ENCODE measurements at regions not wholly inside any gene's neighbourhood (a gene's known extent, or its start where the extent isn't known, plus 50 kb on each side); places are given as distances from the start of the nearest gene placed in this dataset.

DNA sequence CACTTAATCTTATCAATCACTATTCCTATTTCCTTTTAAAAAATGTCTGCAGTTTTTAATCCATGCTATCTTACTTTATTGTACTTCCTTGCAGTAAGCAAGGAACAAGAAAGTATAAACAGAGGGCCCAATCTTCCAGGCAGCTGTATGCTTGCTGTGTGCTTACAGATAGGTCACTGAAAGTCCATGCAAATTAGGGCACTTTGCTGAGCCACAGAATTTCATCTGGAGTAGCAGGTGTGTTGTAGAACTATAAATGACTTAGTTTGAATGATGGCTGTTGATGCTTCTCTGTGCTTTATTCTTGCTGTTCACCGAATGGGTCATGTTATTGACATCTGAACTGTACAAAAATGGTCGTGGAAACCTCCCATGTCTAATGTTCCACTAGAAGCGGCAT lies 154.6 kb downstream of the ATOH1 start:
- H3K4me3 ChIP-seq = no peak overlapping the region
- DNase-seq (ENCODE audit: low read depth, low spot score) = no peak
- no peak overlapping the region for H3K27ac ChIP-seq
- TF ChIP-seq FOXP2 (optimal IDR thresholded peaks at IDR 0.05; ENCODE audit: control extremely low read depth, extremely low read length, insufficient read depth) = no peak
- no peaks in the 10 kb centered on the region for H3K9me3 ChIP-seq (ENCODE audit: low read depth, low read length)
- H3K36me3 ChIP-seq (ENCODE audit: insufficient read depth, low read length) = no peaks in the 10 kb centered on the region
- H3K9ac ChIP-seq (ENCODE audit: insufficient read length) = no peak overlapping the region

DNA sequence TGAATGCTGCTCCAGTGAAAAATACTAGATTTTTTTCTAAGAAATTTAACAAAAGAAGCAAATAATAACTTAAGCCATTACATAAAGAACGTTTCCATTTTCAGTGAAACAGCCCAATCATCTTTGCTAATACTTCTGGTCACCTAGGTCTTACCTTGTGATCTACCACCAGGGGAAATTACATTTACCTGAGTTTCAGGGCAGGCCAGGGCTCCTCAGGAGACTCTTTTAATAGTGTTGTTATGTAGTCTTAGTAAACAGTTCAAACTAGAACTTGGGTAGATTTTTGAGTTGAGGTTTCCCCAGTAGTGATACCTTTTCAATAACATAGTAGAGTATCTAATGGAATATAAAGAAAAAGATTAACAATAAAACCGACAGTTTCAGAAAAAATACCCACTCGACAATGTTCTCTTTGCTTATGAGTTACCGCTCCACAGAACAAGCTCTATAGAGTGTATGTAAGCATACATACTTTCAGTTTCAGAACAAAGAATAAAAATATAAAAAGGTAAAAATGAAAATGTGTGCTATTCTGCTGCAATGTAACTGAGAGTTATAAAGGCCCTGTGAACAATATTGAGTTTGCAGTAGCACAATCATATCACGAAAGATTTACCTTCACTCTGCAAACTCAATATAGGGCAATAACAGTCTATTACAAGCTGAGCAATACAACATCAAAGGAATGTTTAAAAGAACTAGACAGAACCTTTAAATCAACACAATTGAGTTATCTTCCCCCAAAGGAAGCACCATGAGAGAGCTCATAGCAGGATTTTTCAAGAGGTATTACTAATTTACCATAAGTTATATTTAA lies 165.8 kb downstream of the ATOH1 start:
- no peaks in the 10 kb centered on the region for H3K9me3 ChIP-seq (ENCODE audit: low read depth, low read length)
- DNase-seq (ENCODE audit: low read depth, low spot score) = no peak
- no peaks in the 10 kb centered on the region for H3K36me3 ChIP-seq (ENCODE audit: insufficient read depth, low read length)
- H3K4me3 ChIP-seq = no peak overlapping the region
- H3K9ac ChIP-seq (ENCODE audit: insufficient read length) = no peak overlapping the region
- H3K27ac ChIP-seq = no peak overlapping the region
- no peak for TF ChIP-seq POLR2AphosphoS5 (IDR thresholded peaks at IDR 0.05; ENCODE audit: borderline replicate concordance, low read depth, low read length)
- TF ChIP-seq EZH2 (IDR thresholded peaks at IDR 0.05) = no peak
- no peak for TF ChIP-seq FOXP2 (optimal IDR thresholded peaks at IDR 0.05; ENCODE audit: control extremely low read depth, extremely low read length, insufficient read depth)

DNA sequence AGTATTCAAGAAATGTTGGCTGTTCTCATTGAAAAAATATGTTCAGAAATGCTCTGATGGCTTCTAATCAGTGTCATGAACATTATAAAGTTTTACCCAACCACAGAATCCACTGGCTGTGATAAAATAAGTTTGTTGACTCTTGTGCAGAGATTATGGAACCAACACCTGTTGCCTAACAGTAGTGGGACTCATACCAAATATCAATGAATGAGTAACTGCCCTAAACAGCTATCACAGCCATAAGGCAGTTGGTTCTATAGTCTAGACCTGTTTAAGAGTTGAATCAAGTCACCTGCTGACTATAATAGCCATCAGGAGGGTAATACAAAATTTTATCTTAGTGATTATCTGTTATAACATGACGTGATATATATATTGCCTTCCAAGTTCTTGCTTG lies 168.3 kb downstream of the ATOH1 start:
- H3K9ac ChIP-seq (ENCODE audit: insufficient read length) = no peak overlapping the region
- no peaks in the 10 kb centered on the region for H3K9me3 ChIP-seq (ENCODE audit: low read depth, low read length)
- no peaks in the 10 kb centered on the region for H3K36me3 ChIP-seq (ENCODE audit: insufficient read depth, low read length)
- TF ChIP-seq FOXP2 (optimal IDR thresholded peaks at IDR 0.05; ENCODE audit: control extremely low read depth, extremely low read length, insufficient read depth) = no peak
- TF ChIP-seq POLR2AphosphoS5 (IDR thresholded peaks at IDR 0.05; ENCODE audit: borderline replicate concordance, low read depth, low read length) = no peak
- TF ChIP-seq EZH2 (IDR thresholded peaks at IDR 0.05) = no peak
- no peak for DNase-seq (ENCODE audit: low read depth, low spot score)
- H3K4me3 ChIP-seq = no peak overlapping the region
- H3K27ac ChIP-seq = no peak overlapping the region

GRCh38 chr4:94000559-94000958 lies 172.0 kb downstream of the ATOH1 start:
- H3K27ac ChIP-seq = no peak overlapping the region
- no peaks in the 10 kb centered on the region for H3K9me3 ChIP-seq (ENCODE audit: low read depth, low read length)
- DNase-seq (ENCODE audit: low read depth, low spot score) = no peak
- TF ChIP-seq FOXP2 (optimal IDR thresholded peaks at IDR 0.05; ENCODE audit: control extremely low read depth, extremely low read length, insufficient read depth) = no peak
- TF ChIP-seq POLR2AphosphoS5 (IDR thresholded peaks at IDR 0.05; ENCODE audit: borderline replicate concordance, low read depth, low read length) = no peak
- TF ChIP-seq EZH2 (IDR thresholded peaks at IDR 0.05) = no peak
- no peak overlapping the region for H3K4me3 ChIP-seq
- H3K9ac ChIP-seq (ENCODE audit: insufficient read length) = no peak overlapping the region
- no peaks in the 10 kb centered on the region for H3K36me3 ChIP-seq (ENCODE audit: insufficient read depth, low read length)

DNA sequence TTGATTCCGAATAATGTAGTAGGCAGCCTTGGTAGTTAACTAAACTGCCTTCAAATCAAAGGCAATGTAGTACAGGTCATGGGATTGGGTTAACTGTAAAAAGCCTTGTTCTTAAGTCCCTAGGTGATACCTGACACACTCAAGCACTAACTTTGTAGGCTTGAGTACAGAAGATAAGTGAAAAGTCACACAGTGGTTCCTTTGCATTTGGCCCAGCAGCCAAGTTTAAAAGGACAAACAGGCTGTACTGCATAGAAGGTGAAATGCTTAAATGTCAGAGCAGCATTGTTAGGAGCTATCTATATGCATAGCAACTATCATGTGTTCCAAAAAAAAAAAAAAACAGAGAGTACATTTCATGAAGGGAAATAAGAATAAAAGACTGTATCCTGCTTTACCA lies 178.4 kb downstream of the ATOH1 start:
- TF ChIP-seq POLR2AphosphoS5 (IDR thresholded peaks at IDR 0.05; ENCODE audit: borderline replicate concordance, low read depth, low read length) (no peak), EZH2 (IDR thresholded peaks at IDR 0.05) (no peak), FOXP2 (optimal IDR thresholded peaks at IDR 0.05; ENCODE audit: control extremely low read depth, extremely low read length, insufficient read depth) (no peak)
- no peaks in the 10 kb centered on the region for H3K9me3 ChIP-seq (ENCODE audit: low read depth, low read length)
- no peak for DNase-seq (ENCODE audit: low read depth, low spot score)
- no peak overlapping the region for H3K27ac ChIP-seq
- H3K36me3 ChIP-seq (ENCODE audit: insufficient read depth, low read length) = no peaks in the 10 kb centered on the region
- no peak overlapping the region for H3K9ac ChIP-seq (ENCODE audit: insufficient read length)
- H3K4me3 ChIP-seq = no peak overlapping the region

GRCh38 chr4:94011190-94011589 lies 182.6 kb downstream of the ATOH1 start:
- TF ChIP-seq EZH2 (IDR thresholded peaks at IDR 0.05) (no peak), FOXP2 (optimal IDR thresholded peaks at IDR 0.05; ENCODE audit: control extremely low read depth, extremely low read length, insufficient read depth) (no peak), POLR2AphosphoS5 (IDR thresholded peaks at IDR 0.05; ENCODE audit: borderline replicate concordance, low read depth, low read length) (no peak)
- Histone ChIP-seq H3K9ac (ENCODE audit: insufficient read length) (no peak overlapping the region), H3K27ac (no peak overlapping the region), H3K4me3 (no peak overlapping the region), H3K36me3 (ENCODE audit: insufficient read depth, low read length) (no peaks in the 10 kb centered on the region), H3K9me3 (ENCODE audit: low read depth, low read length) (no peaks in the 10 kb centered on the region)
- no peak for DNase-seq (ENCODE audit: low read depth, low spot score)

DNA sequence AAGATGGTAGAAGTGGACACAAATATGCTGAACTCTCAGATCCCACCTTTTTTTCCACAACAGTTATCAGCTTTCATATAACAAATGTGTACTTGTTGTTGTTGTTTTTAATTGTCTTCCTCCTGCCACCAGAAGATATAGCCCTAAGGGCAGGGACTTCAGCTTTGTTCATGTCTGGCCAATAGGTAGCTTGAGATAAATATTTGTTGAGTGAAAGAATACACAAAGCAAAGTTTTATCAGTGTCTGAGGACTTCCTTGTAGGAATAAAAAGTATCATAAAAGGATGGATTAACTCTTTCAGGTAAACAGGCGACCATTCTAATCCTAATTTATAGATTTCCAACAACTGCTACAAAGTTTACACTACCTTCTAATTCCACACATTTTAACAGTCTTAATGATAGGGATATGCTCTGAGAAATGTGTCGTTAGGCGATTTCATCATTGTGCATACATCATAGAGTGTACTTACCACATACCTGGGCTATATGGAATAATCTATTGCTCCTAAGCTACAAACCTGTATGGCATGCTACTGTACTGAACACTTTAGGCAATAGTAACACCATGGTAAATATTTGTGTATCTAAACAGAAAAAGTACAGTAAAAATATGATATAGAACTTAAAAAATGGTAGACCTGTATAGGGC lies 186.1 kb downstream of the ATOH1 start:
- no peak overlapping the region for H3K27ac ChIP-seq
- H3K4me3 ChIP-seq = no peak overlapping the region
- DNase-seq (ENCODE audit: low read depth, low spot score) = no peak
- no peaks in the 10 kb centered on the region for H3K36me3 ChIP-seq (ENCODE audit: insufficient read depth, low read length)
- TF ChIP-seq FOXP2 (optimal IDR thresholded peaks at IDR 0.05; ENCODE audit: control extremely low read depth, extremely low read length, insufficient read depth) (no peak), POLR2AphosphoS5 (IDR thresholded peaks at IDR 0.05; ENCODE audit: borderline replicate concordance, low read depth, low read length) (no peak), EZH2 (IDR thresholded peaks at IDR 0.05) (no peak)
- no peaks in the 10 kb centered on the region for H3K9me3 ChIP-seq (ENCODE audit: low read depth, low read length)
- no peak overlapping the region for H3K9ac ChIP-seq (ENCODE audit: insufficient read length)

GRCh38 chr4:94015956-94016355 lies 187.4 kb downstream of the ATOH1 start:
- TF ChIP-seq FOXP2 (optimal IDR thresholded peaks at IDR 0.05; ENCODE audit: control extremely low read depth, extremely low read length, insufficient read depth) (no peak), POLR2AphosphoS5 (IDR thresholded peaks at IDR 0.05; ENCODE audit: borderline replicate concordance, low read depth, low read length) (no peak), EZH2 (IDR thresholded peaks at IDR 0.05) (no peak)
- Histone ChIP-seq H3K4me3 (no peak overlapping the region), H3K9me3 (ENCODE audit: low read depth, low read length) (no peaks in the 10 kb centered on the region), H3K27ac (no peak overlapping the region), H3K9ac (ENCODE audit: insufficient read length) (no peak overlapping the region), H3K36me3 (ENCODE audit: insufficient read depth, low read length) (no peaks in the 10 kb centered on the region)
- DNase-seq (ENCODE audit: low read depth, low spot score) = no peak

Data from SK-N-MC (cell line).